AG10803 (cell line): ENCODE measurements at regions not wholly inside any gene's neighbourhood (a gene's known extent, or its start where the extent isn't known, plus 50 kb on each side); places are given as distances from the start of the nearest gene placed in this dataset.
A peak's percentile ranks its signal among the peaks of the same experiment; 100 is the strongest.

Experiments
- DNase-seq: peaks from one replicate; pipeline ENCODE4 v3.0.0; 2010; ENCODE audit warnings: low read depth
- H3K4me3 ChIP-seq: 2 replicates; pipeline ENCODE4 v1.5.1; 2011; ENCODE audit warnings: mild to moderate bottlenecking, low read length, control low read depth
- TF ChIP-seq, protein P1 (sequence below): conservative IDR thresholded peaks from 2 replicates; pipeline ENCODE4 v1.5.1; 2011; ENCODE audit warnings: mild to moderate bottlenecking, low read length, control low read depth, inconsistent platforms

DNA sequence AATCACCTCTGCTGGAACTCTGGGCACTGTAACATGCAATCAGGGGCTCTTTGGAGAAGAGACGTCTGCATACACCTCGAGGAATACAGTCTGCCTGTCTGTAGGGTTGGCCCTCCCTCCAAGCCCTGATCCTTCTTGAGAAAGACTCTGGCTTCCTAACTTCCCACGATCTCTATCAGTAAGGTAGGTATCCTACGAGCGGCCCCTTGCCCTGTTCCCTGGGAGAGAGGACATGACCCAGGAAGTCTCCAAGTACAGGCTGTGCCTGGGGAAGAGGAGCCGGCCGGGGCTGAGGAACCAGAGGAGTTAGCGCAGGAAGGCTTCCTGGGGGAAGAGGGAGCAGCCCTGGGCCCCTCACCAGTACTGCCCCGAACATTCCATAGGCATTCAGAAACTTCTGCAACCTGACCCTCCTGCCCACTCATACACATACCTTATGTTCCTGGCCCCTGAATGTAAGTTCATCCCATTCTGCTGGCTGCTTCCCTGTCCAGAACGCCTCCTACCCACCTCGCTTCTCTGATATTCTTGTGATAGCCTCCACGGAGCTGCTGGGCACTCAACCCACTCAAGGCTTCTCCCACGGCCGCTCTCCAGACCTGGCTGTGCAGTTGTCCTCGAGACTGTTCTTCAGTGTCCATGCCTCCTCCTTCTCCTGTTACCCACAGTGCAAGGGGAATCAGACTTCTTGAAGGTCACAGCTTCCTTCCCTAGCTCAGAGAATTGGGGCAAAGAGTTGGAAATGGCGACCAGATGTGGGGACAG, 116.1 kb downstream of the CYP26B1 start:
- TF ChIP-seq, protein P1, sequence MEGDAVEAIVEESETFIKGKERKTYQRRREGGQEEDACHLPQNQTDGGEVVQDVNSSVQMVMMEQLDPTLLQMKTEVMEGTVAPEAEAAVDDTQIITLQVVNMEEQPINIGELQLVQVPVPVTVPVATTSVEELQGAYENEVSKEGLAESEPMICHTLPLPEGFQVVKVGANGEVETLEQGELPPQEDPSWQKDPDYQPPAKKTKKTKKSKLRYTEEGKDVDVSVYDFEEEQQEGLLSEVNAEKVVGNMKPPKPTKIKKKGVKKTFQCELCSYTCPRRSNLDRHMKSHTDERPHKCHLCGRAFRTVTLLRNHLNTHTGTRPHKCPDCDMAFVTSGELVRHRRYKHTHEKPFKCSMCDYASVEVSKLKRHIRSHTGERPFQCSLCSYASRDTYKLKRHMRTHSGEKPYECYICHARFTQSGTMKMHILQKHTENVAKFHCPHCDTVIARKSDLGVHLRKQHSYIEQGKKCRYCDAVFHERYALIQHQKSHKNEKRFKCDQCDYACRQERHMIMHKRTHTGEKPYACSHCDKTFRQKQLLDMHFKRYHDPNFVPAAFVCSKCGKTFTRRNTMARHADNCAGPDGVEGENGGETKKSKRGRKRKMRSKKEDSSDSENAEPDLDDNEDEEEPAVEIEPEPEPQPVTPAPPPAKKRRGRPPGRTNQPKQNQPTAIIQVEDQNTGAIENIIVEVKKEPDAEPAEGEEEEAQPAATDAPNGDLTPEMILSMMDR: no peak
- no peak overlapping the region for H3K4me3 ChIP-seq
- no peak for DNase-seq

DNA sequence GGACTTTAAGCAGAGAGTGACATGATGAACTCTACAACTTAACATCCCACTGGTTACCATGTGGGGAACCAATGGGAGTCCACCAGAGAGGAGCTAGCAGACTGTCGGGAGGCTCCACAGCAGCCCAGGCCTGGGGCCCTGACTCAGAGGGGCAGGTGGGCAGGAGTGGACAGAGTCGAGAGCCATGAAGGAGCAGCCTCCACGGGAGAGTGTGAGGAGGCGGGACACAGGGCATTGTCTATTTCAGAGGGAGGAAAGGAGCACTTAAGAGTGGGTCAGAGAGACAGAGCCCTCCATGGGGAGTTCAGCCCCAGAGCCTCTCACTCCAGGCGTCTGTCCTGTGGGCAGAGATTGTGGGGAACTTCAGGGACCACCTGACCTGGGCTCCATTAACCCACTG, 118.7 kb downstream of the CYP26B1 start:
- no peak overlapping the region for H3K4me3 ChIP-seq
- DNase-seq: no peak
- TF ChIP-seq, protein P1: no peak

DNA sequence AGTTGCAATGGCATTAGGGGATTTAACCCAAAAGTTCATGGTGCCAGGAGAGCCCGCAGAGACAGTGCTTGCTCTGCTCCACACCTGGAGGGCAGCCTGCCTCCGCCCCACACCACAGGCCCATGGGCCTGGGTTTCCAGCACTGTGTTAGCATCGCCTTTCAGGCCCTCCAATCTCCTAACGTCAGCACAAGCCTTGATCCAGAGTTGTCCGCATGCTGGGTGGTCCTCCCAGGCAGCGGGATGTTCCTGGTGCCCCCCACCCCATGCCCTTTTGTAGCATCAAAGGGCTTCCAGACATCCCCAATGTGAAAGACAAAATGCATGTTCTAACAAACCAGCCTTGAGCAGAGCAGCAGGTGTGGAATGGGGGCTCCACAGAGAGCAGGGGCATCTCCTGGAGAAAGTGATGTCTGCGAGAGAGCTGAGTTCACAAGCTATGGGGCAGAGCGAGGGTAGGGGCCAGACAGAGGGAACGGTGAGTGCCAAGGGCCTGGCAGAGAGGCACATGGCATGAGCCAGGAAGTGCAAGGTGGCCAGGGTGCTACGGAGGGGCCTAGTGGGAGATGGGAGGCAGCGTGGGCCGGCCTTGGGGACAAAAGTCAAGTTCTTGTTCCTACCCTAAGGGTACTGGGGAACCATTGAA, 119.2 kb downstream of the CYP26B1 start:
- H3K4me3 ChIP-seq: no peak overlapping the region
- no peak for DNase-seq
- TF ChIP-seq, protein P1: no peak

DNA sequence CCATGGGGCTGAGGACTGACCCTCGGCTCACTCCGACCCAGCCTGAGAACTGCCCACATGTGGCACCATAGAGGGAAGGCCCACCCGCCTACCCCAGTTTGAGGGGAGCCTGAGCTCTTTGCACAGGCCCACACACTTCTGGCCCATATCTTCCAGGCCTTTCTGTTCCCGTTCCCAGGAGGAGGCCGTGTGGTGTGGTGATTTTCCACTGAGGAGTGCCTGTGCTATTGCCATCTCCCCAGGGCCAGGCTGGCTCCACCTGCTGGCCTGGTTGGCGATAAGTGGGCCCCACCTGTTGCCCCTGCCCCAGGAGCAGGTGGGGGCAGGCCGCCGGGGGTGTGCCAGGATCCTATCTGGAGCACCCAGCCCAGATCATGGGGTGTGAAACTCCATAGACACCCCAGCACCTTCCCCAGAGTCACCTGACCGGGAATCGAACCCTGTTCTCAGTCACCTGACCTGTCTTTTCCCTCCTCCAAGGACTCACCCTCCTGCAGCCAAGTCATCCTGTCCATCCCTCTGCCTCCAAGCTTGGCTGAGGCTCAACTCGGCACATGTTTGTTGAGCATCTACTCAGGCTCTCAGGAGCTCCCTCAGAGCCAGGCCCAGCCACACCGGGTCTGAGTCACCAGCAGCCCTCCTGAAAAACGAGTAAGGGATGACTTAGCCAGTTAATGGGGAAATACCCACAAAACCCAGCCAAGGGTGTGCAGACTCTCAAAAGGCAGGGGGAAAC, 120.1 kb downstream of the CYP26B1 start:
- TF ChIP-seq, protein P1: no peak
- peak; percentile 8 for DNase-seq
- no peak overlapping the region for H3K4me3 ChIP-seq

DNA sequence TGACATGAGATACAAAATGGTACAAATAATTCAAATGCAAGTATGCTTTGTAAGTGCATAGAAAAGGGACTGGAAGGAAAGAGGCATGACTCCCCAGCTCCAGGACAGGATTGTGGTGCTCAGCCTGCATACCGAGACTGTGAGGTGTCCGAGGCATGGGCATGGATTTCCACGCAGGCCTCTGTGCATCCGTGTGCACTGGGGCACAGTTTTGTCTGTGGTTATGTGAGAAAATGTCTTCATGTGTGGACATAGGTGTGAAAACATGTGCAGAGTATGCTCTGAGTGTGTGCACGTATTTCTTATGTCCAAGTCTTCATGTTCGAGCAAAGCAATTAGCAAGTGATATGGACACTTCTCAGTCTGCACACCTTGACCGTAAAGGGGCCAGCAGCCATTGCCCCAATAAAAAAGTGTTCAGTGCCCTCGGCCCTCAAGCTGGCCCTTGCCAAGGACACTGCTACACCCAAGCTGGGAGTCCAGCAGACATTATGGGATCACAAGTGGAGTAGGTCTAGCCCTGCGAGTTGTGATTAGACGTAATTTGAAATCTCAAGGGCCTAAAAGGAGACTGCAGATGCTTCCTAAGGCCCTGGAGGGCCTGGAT, 120.7 kb downstream of the CYP26B1 start:
- TF ChIP-seq, protein P1: no peak
- H3K4me3 ChIP-seq: no peak overlapping the region
- no peak for DNase-seq

DNA sequence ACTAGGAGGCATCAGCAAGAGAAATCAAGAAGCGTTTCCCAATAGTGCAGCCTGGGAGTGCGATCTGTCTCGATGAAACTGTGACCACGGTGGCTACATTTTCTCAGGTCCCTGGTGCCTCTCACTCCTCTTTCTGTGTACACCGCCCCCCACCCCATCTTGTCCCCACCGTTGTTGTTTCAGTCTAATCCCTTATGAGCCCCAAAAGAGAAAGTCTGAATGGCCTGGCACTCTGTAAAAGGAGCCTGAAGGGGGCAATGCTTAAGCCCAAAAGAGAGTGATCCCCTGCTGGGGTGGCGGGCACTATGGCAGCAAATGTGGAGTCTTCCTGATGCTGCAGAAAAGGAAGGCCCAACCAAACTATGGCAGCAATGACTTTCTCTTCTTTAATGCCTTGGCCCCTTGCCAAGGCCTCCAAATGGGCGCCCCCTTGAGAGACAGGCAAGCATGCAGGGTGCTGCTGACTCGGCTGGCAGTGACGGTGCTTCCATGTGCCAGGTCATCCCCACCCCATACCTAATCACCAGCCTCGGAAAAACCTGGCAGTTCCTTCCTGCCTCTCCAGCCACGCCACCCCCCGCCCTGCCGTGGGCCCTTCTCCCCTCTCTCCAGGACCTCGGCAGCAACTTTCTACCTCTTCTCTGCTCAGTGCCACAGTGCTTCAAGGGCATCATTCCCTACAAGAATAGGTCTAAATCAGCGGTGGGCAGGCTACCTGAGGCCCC, 123.0 kb downstream of the CYP26B1 start:
- DNase-seq: no peak
- TF ChIP-seq, protein P1: no peak
- H3K4me3 ChIP-seq: no peak overlapping the region
